Cardiac fibroblast (primary cell): ENCODE measurements at regions not wholly inside any gene's neighbourhood (a gene's known extent, or its start where the extent isn't known, plus 50 kb on each side); places are given as distances from the start of the nearest gene placed in this dataset.

Experiments
- DNase-seq, 2 donors: peaks; one replicate each; pipeline versions ENCODE4 v3.0.0 to v3.0.0-alpha.2; 2010; ENCODE audit warnings: low read depth in 2 of 2
- H3K4me3 ChIP-seq, 2 donors: replicated peaks in 1 of 2; 1 replicate in 1 of 2; 2 replicates in 1 of 2; pipeline ENCODE4 v1.5.1; 2011; ENCODE audit warnings: low read depth in 2 of 2, low read length in 2 of 2, mild to moderate bottlenecking in 2 of 2, moderate library complexity in 1 of 2
- CTCF ChIP-seq: IDR thresholded peaks from one replicate; pipeline ENCODE4 v1.5.1; 2011; ENCODE audit warnings: low read depth, mild to moderate bottlenecking, low read length, inconsistent platforms

- DNase-seq = no peak
- no peak for TF ChIP-seq CTCF
- H3K4me3 ChIP-seq = no peak overlapping the region
Observed at GRCh38 chr14:22508150-22508457, 80.9 kb downstream of the DAD1 start.

GRCh38 chr14:22506778-22507351, 82.2 kb downstream of the DAD1 start:
- TF ChIP-seq CTCF = no peak
- no peak overlapping the region for H3K4me3 ChIP-seq
- no peak for DNase-seq

GRCh38 chr14:22506378-22506710, 82.7 kb downstream of the DAD1 start:
- TF ChIP-seq CTCF = no peak
- no peak for DNase-seq
- no peak overlapping the region for H3K4me3 ChIP-seq

GRCh38 chr14:22505697-22506377, 83.2 kb downstream of the DAD1 start:
- TF ChIP-seq CTCF = no peak
- no peak overlapping the region for H3K4me3 ChIP-seq
- DNase-seq = no peak

GRCh38 chr14:22505309-22505696, 83.7 kb downstream of the DAD1 start:
- TF ChIP-seq CTCF = no peak
- no peak overlapping the region for H3K4me3 ChIP-seq
- no peak for DNase-seq

GRCh38 chr14:22502551-22502950, 86.5 kb downstream of the DAD1 start:
- TF ChIP-seq CTCF = no peak
- no peak overlapping the region for H3K4me3 ChIP-seq
- no peak for DNase-seq

- no peak overlapping the region for H3K4me3 ChIP-seq
- TF ChIP-seq CTCF = no peak
- no peak for DNase-seq
Observed at GRCh38 chr14:22502007-22502406, 87.0 kb downstream of the DAD1 start.
